HG02588 (cell line): ENCODE measurements at regions not wholly inside any gene's neighbourhood (a gene's known extent, or its start where the extent isn't known, plus 50 kb on each side); places are given as distances from the start of the nearest gene placed in this dataset.
"Not testable (repeated sequence)": the region's sequence is repeated elsewhere in the genome, so short reads cannot be mapped to it uniquely, and the experiment has no call there.

Source experiments
- ATAC-seq: cut with Tn5 transposase; IDR thresholded peaks from one replicate; pipeline ENCODE4 v1.9.1; 2021; ENCODE audit warnings: mild to moderate bottlenecking, moderate library complexity; ENCODE audit not compliant: unreplicated experiment

DNA sequence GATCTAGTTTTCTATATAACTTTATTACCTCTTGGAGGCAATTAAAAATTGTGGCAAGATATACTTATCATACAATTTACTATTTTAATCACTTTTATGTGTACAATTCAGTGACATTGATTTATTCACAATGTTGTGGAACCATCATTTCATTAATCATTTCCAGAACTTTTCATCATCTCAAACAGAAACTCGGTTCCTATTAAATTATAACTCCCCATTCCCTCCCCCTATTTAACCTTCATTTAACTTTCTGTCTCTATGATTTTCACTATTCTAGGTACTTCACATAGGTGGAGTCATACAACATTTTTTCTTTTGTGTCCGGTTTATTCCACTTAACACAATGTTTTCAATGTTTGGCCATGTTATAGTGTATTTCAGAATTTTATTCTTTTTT, 252.8 kb downstream of the REEP3 start:
- ATAC-seq = no peak

DNA sequence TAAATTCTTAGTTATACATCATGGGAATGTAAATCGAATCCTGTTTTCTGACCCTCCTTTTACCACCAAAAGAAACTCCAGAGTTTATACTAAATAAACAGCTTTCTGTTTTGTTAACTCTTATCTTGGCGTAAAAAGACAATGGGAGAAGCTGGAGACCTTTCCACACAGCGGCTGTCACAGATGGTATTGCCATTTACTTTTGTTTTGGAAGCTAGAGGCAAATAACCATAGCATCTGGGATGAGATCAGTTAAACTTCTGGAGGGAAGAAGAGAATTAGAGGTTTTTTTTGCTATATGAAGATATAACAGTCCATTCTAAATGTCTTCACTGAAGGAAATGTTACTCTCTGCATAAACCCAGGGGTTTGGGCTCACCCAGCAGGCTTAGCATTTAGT, 258.9 kb downstream of the REEP3 start:
- no peak for ATAC-seq

DNA sequence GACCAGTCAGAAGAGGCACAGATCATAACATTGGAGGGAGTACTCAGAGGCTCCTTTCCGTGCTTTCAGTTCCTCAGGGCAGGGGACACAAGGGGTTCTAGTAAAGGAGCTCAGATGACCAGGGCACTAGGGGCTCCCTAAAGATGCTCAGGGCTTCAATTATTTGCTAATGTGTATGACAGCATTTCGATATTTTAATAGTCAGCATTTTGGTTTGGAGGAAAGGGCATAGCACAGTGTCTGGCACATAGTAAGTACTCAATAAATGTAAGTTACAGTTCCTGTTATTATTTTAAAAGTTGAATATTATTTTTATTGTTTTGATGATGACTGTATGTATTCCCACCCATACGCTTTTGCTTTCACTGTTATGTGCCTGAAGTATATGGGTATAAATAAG, 260.0 kb downstream of the REEP3 start:
- ATAC-seq = no peak

DNA sequence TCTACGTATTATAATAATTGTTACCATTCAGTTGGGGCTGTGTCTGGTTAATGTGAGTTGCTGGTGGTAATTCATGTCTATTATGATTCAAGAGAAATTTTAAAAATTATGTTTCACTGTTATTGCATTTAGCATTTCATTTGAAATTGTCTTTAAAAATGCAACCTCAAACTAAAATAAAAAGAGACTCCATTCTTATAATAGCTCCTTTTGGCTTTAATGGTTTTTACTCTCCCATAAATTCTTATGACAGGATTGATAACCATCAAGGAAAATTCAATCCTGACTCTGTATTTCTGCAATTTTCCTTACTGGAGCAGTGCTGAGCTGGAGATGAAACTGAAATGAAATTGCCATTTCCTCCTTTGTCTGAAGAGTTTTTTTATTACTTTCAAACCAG, 262.7 kb downstream of the REEP3 start:
- ATAC-seq = no peak

DNA sequence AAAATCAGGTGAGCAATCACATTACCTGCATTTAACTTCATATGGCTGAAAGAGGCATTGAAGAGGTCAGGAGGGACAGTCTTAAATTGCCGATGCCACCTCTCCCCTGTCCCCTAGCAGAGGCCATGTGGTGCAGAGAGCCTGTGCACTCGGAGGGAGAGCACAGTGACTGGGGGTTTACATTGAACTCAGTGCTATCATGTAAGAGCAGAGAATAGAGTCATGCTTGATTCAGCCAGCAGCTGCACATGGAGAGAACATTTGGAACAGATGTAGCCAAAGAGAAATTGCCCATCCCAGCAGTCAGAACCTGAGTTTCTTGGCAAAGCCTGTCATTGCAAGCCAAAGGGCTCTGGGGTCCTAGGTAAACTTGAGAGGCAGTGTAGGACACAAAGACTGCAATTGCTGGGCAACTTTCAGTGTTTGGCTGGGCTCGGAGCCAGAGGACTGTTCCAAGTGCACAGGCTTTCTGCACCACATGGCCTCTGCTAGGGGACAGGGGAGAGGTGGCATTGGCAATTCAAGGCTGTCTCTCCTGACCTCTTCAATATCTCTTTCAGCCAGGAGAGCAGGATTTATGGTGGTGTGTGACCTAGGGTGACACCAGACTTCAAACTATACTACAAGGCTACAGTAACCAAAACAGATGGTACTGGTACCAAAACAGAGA, 267.1 kb downstream of the REEP3 start:
- no peak for ATAC-seq

DNA sequence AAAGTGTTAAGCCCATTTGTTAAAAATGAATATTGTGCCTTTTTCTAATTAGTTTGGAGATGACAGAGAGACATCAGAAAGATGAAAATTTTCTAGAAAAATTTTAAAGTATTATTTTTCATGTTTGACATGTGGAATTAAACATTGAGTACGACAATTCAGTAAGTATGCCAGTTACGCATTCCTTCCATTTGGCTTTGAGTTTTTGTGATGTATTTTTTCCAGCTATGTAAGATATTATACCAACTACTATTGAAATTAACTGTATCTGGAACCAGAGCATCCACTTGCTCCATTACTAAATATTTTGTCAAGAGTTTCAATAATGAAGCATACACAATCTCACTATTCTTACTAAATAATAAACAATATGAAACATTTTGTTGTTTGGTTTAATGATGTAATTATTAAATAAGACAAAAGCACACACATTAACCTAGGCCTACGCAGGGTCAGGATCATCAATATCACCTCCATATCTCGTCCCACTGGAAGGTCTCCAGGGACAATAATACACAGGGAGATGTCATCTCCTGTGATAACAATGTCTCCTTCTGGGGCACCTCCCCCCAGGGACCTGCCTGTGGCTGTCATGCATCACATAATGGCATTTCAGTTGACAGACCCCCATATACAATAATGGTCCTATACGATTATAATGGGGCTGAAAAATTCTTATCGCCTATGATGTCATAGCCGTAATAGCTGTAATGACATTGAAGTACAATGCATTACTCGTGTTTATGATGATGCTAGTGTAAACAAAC, 274.1 kb downstream of the REEP3 start:
- no peak for ATAC-seq

DNA sequence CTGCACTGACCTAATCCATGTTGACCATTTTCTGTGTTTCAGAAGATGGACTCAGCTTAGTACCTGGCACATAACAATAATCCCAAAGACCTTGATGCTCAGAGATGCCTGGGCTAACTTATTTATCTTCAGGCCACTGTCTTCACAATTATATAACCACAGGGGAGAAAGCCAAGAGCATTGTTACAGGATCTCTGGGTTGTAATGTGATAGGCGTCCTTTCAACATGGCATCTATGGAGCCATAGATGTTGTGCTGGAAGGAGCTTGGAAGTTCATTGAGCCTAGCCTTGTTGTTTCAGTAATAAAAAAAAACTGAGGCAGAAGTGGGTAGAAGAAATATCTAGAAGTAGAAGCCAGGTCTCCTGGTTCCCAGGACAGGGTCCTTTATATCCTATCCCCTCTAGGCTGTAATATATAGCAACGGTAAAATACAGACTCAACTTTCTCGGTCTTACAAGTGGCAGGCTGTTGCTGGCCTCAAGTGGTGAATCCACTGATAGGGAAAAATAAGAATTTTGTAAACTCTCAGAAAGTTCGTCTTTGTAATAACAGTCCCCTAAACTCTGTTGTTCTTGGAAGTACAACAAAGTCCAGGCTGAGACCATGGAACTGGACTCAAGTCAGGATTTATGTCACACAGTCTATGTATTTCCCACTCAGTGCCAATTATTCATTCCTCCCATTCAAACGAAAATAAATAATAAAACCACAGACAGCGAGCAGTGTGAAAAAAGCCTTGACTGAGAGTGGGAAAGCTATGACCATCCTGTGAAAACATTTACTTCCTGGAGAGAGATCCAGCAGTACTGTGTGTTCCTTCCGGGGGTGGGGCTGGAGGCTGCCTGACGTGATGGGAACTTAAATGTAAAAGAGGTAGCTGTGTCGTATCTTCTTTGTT, 277.6 kb downstream of the REEP3 start:
- no peak for ATAC-seq

DNA sequence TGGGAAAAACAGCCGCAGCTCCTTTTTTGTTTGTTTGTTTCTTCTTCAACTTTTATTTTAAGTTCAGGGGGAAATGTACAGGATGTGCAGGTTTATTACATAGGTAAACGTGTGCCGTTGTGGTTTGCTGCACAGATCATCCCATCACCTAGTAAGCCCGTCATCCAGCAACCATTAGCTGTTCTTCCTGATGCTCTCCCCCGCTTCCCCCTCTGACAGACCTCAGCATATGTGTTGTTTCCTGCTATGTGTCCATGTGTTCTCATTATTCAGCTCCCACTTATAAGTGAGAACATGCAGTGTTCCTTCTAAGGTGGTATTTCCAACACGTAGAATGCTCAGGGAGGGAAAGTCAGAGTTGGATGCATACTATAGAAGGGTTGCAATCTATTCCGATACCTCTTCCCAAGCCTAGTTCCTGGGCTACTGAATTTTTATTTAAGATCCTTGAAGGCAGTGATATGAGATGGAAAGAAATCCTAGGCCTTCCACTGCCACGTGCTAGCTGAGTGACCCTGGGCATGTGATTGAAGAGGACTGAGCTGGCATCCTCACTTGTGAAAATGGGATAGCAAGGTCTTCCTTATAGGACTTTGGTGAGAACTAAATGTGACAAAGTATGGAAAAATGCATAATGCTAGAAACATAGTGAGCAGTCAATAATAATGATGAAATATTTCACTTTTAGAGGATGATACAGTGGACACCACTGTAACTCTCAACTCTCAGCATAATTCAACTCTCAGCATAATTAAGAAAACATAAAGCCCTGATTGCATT, 278.5 kb downstream of the REEP3 start:
- no peak for ATAC-seq

DNA sequence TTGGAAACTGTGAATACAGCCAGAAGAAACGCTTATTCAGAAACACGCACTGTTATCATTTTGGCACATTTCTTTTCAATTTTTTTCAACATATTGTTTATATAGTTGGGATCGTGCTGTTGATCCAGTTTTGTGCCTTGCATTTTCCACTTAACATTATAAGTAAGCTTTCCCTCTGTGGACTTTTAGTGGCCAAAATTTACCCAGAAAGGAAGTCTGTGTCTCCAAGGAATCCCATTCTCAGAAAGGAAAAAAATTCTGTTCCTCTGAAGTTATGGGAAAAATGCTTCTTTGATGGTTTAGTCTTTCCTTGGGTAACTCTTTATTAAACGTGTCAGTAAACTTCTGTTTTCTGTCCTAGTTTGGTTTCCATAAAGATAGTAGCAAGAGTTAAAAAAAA, 280.0 kb downstream of the REEP3 start:
- ATAC-seq = no peak

DNA sequence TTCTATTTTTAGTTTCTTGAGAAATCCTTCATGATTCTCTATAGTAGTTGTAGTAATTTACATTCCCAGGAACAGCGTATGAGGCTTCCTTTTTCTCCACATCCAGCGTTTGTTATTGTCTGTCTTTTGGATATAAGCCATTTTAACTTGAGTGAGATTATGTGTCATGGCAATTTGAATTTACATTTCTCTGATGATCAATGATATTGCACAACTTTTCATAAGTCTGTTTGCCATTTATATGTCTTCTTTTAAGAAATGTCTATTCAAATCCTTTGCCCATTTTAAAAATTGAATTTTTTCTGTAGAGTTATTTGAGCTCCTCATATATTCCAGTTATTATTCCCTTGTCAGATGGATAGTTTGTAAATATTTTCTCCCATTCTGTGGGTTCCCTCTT, 285.1 kb downstream of the REEP3 start:
- no peak for ATAC-seq

DNA sequence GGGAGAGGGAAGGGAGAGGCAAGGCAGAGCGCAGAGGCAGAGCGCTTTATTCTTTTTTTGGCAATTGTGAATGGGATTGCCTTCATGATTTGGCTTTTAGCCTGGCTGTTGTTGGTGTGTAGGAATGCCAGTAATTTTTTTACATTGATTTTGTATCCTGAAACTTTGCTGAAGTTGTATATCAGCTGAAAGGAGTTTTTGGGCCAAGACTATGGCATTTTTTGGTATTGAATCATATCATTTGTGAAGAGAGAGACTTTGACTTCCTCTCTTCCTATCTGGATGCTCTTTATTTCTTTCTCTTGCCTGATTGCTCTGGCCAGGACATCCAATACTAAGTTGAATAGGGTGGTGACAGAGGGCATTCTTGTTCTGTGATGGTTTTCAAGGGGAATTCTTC, 291.3 kb downstream of the REEP3 start:
- no peak for ATAC-seq

DNA sequence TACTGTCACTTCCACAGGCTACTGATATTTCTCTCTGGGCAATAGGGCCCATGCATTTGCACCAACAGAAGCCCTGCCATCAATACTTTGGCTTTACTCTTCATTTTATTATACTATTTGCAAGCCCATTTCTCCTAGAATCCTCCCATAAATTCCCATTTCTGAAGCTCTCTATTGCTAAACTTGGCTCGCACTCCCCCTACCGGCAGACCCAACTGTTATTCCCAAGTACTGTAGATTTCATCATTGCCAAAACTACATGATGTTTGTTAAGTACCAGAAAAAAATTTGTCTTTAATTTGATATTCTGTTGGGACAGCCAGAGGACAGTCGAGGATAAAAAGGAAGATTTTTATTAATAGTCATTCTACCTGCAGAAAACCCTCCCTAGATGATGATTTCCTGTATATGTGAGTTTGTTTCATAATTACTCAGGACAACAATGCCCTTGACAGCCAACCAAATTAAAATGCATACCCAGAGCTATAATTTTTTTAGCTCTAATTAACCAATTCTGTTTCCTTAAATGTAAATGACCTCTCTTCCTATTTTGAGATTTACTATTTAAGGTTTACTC, 298.6 kb downstream of the REEP3 start:
- no peak for ATAC-seq

DNA sequence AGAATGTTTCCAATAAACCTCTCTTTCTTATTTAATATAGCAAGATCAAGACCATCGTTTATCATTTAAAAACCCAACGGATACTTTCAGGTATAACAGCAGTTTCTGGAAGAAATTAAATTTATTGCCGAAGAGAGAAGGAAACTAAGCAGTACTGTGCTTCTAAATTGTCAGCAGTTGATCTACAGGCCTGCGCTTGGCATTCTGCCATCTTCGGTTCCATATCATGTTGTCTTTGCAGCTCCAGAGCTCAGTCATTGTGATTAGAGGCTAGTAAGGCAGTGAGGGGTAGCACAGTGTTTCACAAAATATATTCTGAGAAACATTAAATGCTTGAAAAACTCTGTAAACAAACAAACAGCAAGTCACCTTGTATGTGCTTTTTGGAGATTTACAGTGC, 301.3 kb downstream of the REEP3 start:
- no peak for ATAC-seq

DNA sequence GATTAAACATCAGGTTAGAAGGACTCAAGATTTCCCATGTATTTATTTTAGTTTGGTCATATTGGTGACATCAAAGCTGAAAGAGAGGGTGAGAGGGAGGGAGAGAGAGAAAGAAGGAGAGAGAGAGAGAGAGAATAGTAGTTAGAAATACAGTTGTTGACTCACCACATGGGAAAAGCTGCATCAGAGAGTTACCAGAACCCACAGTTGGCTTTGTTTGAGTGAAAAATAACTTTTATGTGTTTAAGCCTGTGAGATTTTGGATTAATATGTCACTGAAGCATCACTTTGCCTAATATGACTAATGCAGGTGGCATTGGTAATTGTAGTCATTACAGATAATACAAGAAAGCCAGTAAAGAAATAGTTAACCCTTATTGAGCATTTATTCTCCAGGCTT, 303.9 kb downstream of the REEP3 start:
- no peak for ATAC-seq

DNA sequence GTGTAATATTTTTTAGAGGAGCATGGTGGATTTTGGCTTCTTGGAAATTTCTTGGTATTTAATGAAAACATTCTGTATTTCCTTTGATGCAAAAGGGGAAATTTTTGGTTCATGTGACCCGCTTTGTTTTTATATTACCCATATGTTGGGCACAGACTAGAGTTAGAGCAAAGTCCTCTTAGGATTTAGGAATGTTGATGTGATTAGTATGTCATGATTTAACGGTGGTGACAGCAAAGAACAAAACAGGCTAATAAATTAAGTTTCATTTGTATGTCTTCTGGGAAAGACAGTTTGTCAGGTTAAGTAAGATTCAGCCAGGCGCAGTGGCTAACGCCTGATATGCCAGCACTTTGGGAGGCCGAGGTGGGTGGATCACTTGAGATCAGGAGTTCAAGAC, 304.6 kb downstream of the REEP3 start:
- ATAC-seq = no peak

DNA sequence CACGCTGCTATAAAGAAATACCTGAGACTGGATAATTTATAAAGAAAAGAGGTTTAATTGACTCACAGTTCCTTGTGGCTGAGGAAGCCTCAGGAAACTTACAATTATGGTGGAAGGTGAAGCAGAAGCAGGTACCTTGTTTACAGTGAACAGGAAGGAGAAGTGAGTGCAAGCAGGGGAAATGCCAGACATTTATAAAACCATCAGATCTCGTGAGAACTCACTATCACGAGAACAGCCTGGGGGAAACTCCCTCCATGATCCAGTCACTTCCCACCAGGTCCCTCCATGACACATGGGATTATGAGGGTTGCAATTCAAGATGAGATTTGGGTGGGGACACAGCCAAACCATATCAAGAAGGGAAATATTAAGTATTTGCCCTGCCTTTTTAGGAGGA, 305.8 kb downstream of the REEP3 start:
- not testable (repeated sequence) for ATAC-seq

DNA sequence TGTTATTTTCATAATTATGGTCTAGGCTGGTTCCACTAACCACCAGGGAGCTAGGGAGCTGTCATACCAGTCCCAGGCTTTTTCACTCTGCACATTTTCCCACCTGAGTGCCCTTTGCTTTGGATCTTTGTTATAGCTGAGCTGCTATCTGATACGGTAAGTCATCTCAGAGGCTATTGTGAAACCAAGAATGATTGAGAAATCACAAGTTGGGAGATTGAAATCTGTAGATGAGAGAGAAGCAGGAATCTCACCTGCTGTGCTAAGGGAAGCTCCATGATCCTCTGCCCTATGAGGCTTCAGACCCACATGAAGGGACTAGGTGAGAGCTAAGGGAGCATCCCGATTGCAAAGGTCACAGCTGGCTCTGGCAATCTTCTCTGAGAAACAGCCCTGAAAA, 307.8 kb downstream of the REEP3 start:
- ATAC-seq = no peak

DNA sequence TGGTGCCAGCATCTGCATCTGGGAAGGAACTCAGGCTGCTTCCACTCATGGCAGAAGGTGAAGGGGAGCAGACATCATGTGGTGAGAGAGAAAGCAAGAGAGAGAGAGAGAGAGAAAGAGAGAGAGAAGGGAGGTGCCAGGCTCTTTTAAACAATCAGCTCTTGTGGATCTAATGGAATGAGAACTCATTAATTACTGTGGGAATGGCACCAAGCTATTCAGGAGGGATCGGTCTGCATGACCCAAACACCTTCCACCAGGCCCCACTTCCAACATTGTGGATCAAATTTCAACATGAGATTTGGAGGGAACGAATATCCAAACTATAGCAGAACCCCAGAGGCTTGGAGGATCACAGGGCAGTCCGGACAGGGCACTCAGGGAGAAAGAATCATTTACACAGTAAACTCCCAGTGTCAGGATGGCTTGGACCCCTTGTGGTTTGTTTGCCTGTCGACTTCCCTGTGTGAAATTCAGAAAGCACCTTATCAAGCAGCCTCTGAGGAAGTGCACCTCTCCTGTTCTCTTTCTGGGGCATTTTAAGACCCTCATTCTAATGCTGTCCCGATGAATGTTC, 308.5 kb downstream of the REEP3 start:
- ATAC-seq = no peak

DNA sequence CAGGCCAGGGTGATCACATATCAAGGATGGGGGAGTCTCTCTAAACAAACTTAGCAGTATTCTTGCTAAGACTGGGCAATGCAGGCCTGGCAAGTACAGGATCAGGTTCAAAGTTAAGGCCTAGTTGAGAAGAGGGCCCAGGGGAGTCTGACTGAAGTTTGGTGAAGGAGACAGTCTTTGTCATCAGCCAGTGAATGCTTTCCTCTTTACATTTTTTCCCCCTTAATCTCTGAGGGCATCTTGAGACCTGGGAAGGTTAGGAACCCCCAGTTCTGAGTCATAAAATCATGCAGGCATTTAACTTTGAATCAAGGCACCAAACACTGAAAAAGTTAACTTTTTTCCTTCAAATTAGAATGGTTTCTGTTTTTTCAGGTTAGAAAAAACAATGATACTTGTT, 311.5 kb downstream of the REEP3 start:
- ATAC-seq = no peak

DNA sequence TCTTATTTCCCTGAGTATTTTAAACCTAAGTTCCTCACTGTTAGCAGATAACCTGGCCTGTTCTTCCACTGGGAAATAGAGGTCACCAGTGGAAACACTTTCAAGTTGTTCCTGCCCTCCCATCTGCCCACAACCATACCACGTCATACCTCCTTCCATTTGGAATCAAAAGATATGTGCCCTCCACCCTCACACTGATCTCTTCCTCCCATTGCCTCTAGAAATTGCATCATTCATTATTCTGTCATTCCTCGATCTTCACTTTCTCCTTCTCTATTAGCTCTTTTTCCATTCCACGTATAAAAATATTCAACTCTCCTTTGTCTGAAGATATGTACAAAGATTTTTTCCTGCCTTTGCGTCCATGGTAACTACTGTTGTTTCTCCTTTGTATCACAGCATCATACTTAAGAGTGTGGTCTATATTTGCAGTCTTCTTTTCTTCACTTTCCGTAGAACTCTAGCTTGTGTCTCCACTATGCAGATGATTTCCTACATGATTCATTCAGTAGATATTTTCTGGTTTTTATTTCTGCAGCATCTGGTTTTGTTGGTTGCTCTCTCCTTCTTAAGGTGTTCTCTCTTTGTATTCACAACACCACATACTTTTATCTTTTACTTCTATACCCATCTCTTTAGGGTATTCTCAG, 312.3 kb downstream of the REEP3 start:
- no peak for ATAC-seq
